ENCODE measurements at regions not wholly inside any gene's neighbourhood (a gene's known extent, or its start where the extent isn't known, plus 50 kb on each side); places are given as distances from the start of the nearest gene placed in this dataset.

- TF ChIP-seq CTCF (IDR thresholded peaks at IDR 0.05) = no peak
- Histone ChIP-seq H3K27ac (no peak overlapping the region), H3K9me3 (no peaks in the 10 kb centered on the region), H3K27me3 (no peaks in the 10 kb centered on the region), H3K4me1 (no peaks in the 10 kb centered on the region), H3K36me3 (no peaks in the 10 kb centered on the region), H3K4me3 (no peak overlapping the region)
- intact Hi-C loops (cut with DNase I) = no loop called here
- no peak for DNase-seq (ENCODE audit: low spot score in 2 of 2)
Measured at GRCh38 chr1:198472997-198473396, 67.5 kb downstream of the ATP6V1G3 start.

- no peak for TF ChIP-seq CTCF (IDR thresholded peaks at IDR 0.05)
- intact Hi-C loops (cut with DNase I) = no loop called here
- H3K27ac ChIP-seq = no peak overlapping the region
- no peak for DNase-seq (ENCODE audit: low spot score in 2 of 2)
- no peaks in the 10 kb centered on the region for H3K4me1 ChIP-seq
- no peaks in the 10 kb centered on the region for H3K27me3 ChIP-seq
- H3K36me3 ChIP-seq = no peaks in the 10 kb centered on the region
- H3K9me3 ChIP-seq = no peaks in the 10 kb centered on the region
- H3K4me3 ChIP-seq = no peak overlapping the region
Measured at GRCh38 chr1:198472119-198472518, 68.4 kb downstream of the ATP6V1G3 start.

- Histone ChIP-seq H3K9me3 (no peaks in the 10 kb centered on the region), H3K36me3 (no peaks in the 10 kb centered on the region), H3K4me3 (no peak overlapping the region), H3K4me1 (no peaks in the 10 kb centered on the region), H3K27ac (no peak overlapping the region), H3K27me3 (no peaks in the 10 kb centered on the region)
- DNase-seq (ENCODE audit: low spot score in 2 of 2) = no peak
- intact Hi-C loops (cut with DNase I) = loop anchor here (5.0 kb wide), 2 partner anchors 381 to 941 kb away; no protein-coding TSS in a partner anchor
- no peak for TF ChIP-seq CTCF (IDR thresholded peaks at IDR 0.05)
Measured at GRCh38 chr1:198467907-198468306, 72.6 kb downstream of the ATP6V1G3 start.

- Histone ChIP-seq H3K27me3 (no peaks in the 10 kb centered on the region), H3K4me3 (no peak overlapping the region), H3K36me3 (no peaks in the 10 kb centered on the region), H3K27ac (no peak overlapping the region), H3K4me1 (no peaks in the 10 kb centered on the region), H3K9me3 (no peaks in the 10 kb centered on the region)
- intact Hi-C loops (cut with DNase I) = loop anchor here (5.0 kb wide), 2 partner anchors 380 to 940 kb away; no protein-coding TSS in a partner anchor
- TF ChIP-seq CTCF (IDR thresholded peaks at IDR 0.05) = no peak
- no peak for DNase-seq (ENCODE audit: low spot score in 2 of 2)
Measured at GRCh38 chr1:198467342-198467741, 73.1 kb downstream of the ATP6V1G3 start.

GRCh38 chr1:198465201-198466144 lies 75.0 kb downstream of the ATP6V1G3 start:
- H3K9me3 ChIP-seq = no peaks in the 10 kb centered on the region
- H3K36me3 ChIP-seq = no peaks in the 10 kb centered on the region
- DNase-seq (ENCODE audit: low spot score in 2 of 2) = no peak
- no peak overlapping the region for H3K4me3 ChIP-seq
- peak; percentile 31 to 60 (median 49) for TF ChIP-seq CTCF (IDR thresholded peaks at IDR 0.05)
- intact Hi-C loops (cut with DNase I) = loop anchor here (2.0 to 5.0 kb wide), 3 partner anchors 378 to 938 kb away; no protein-coding TSS in a partner anchor
- no peaks in the 10 kb centered on the region for H3K27me3 ChIP-seq
- H3K27ac ChIP-seq = no peak overlapping the region
- no peaks in the 10 kb centered on the region for H3K4me1 ChIP-seq
